Activated CD8-positive, alpha-beta T cell treated with anti-CD3 and anti-CD28 coated beads, Interleukin-2, amount 10 ng/mL, durations not matched to agents 7 days and 5 days (primary cell): ENCODE measurements at regions not wholly inside any gene's neighbourhood (a gene's known extent, or its start where the extent isn't known, plus 50 kb on each side); places are given as distances from the start of the nearest gene placed in this dataset.
"Not testable (repeated sequence)": the region's sequence is repeated elsewhere in the genome, so short reads cannot be mapped to it uniquely, and the experiment has no call there.

Experiments used
- ATAC-seq: fragments of 150-1000 bp; cut with Tn5 transposase; one replicate; pipeline ENCODE4 v1.10.0; 2021; ENCODE audit warnings: moderate library complexity
- CTCF ChIA-PET: fragments of 350-600 bp; sonication (Branson Sonifier 250); formaldehyde crosslinking; loops from one replicate; lab custom pipeline; 2021; ENCODE audit warnings: antibody characterized with exemption; lab: Charles Lee
- POLR2A ChIA-PET: fragments of 350-600 bp; sonication (Branson Sonifier 250); formaldehyde crosslinking; loops from one replicate; lab custom pipeline; 2021; ENCODE audit warnings: antibody characterized with exemption; lab: Charles Lee
- DNase-seq: peaks from one replicate; pipeline ENCODE4 v3.0.0-alpha.2; 2020
- H3K27ac Mint-ChIP-seq: one replicate; pipeline ENCODE4 v1.8.0; 2021; ENCODE audit warnings: mild to moderate bottlenecking, mixed read lengths
- H3K27me3 Mint-ChIP-seq: one replicate; pipeline ENCODE4 v1.8.0; 2021; ENCODE audit warnings: low read depth, mixed read lengths
- H3K36me3 Mint-ChIP-seq: one replicate; pipeline ENCODE4 v1.8.0; 2021; ENCODE audit warnings: low read depth, mixed read lengths
- H3K4me1 Mint-ChIP-seq: one replicate; pipeline ENCODE4 v1.8.0; 2021; ENCODE audit warnings: low read depth, mixed read lengths
- H3K4me3 Mint-ChIP-seq: one replicate; pipeline ENCODE4 v1.8.0; 2021; ENCODE audit warnings: mild to moderate bottlenecking, mixed read lengths
- H3K9me3 Mint-ChIP-seq: one replicate; pipeline ENCODE4 v1.8.0; 2022; ENCODE audit warnings: mixed read lengths; ENCODE audit not compliant: insufficient read depth

DNA sequence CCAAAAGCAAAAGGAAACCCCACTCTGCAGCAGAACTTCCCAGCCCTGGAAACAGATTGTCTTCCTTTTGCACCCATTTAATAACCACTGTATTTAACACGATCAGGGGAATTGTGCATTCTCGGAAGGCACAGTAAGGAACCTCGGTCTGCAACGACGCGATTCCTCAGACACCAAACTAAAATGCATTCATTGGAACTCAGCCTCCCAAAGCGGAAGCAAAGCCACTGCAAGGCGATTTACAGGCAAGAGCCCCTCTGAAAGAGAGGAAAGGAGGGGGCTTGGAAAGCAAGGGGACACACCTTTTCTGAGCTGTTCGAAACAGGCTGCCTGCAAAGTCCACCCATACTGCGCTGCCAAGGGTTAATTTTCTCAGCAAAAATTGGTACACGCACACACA lies 297.7 kb downstream of the OMA1 start:
- no peak for ATAC-seq
- no peak overlapping the region for H3K4me3 Mint-ChIP-seq
- DNase-seq, result no peak
- H3K36me3 Mint-ChIP-seq, result no peaks in the 10 kb centered on the region
- no peak overlapping the region for H3K27ac Mint-ChIP-seq
- no peaks in the 10 kb centered on the region for H3K9me3 Mint-ChIP-seq
- H3K27me3 Mint-ChIP-seq, result peaks cover 41% of the 10 kb centered on the region
- CTCF ChIA-PET, result no interaction called here
- POLR2A ChIA-PET, result no interaction called here
- peaks cover 5% of the 10 kb centered on the region for H3K4me1 Mint-ChIP-seq

GRCh38 chr1:58248072-58248471 lies 298.5 kb downstream of the OMA1 start:
- Mint-ChIP-seq H3K27ac (no peak overlapping the region), H3K27me3 (peaks cover 41% of the 10 kb centered on the region), H3K9me3 (no peaks in the 10 kb centered on the region), H3K4me3 (no peak overlapping the region), H3K4me1 (peaks cover 5% of the 10 kb centered on the region), H3K36me3 (no peaks in the 10 kb centered on the region)
- ATAC-seq (no peak), DNase-seq (no peak)
- ChIA-PET CTCF (no interaction called here), POLR2A (no interaction called here)

DNA sequence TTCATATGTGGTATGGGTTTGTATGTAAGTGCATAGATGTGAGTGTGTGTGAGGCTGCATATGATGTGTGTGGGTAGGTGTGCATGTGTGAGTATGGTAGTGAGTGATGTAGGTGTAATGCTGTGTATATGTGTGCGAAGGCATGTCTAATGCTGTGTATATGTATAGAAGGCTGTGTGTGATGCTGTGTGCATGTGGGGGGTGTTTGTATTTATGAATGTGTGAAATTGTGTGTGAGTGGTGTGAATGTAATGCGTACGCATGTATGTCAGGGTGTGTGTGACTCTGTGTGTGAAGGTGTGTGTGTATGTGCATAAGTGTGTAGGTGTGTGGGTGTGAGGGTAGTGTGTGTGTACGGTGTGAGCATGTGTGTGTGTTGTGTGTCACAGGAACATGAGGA lies 300.0 kb downstream of the OMA1 start:
- Mint-ChIP-seq H3K4me1 (peaks cover 5% of the 10 kb centered on the region), H3K4me3 (no peak overlapping the region), H3K9me3 (no peaks in the 10 kb centered on the region), H3K27ac (no peak overlapping the region), H3K36me3 (no peaks in the 10 kb centered on the region), H3K27me3 (peaks cover 43% of the 10 kb centered on the region)
- ChIA-PET POLR2A (no interaction called here), CTCF (no interaction called here)
- no peak for ATAC-seq
- no peak for DNase-seq

DNA sequence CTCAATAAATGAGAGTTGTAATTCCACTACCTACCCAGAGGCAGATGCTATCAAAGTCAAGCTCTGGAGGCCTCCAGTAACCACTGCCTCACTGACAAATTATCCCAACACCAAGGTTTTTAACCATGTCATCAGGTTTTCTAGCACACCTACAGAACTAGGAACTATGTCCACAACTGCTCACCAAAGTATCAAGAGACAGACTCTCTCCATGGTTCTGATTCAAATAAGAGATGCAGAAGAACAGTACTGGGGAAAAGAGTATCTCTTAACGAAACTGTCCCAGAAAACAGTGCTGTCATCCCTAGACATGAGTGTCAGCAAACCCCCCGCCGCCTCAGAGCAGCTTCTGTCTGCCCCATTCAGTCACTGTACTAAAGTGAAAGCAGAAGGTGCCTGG lies 301.7 kb downstream of the OMA1 start:
- peaks cover 34% of the 10 kb centered on the region for H3K27me3 Mint-ChIP-seq
- no peak overlapping the region for H3K27ac Mint-ChIP-seq
- CTCF ChIA-PET, result no interaction called here
- DNase-seq, result no peak
- no peaks in the 10 kb centered on the region for H3K9me3 Mint-ChIP-seq
- H3K4me3 Mint-ChIP-seq, result no peak overlapping the region
- peaks cover 2% of the 10 kb centered on the region for H3K4me1 Mint-ChIP-seq
- ATAC-seq, result no peak
- H3K36me3 Mint-ChIP-seq, result no peaks in the 10 kb centered on the region
- POLR2A ChIA-PET, result no interaction called here

DNA sequence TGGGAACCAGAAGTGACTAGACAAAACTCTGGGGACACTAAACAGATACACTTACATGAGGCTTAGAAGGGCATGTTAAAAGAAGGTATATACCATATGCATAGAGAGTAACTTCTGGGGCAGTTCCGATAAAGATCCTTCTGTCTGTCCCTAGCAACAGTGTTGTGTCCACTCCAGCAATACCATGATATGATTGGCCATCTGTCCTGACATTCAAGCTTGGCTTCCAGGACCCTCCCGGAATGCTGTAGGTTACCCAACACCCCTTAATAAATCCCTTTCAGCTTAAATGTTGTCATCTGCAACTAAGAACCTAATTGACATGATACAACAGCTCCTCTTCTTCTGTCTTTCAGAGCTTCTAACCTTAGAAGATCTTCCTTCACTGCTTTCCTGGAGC lies 307.7 kb downstream of the OMA1 start:
- no peaks in the 10 kb centered on the region for H3K36me3 Mint-ChIP-seq
- DNase-seq (no peak), ATAC-seq (no peak)
- H3K4me3 Mint-ChIP-seq, result no peak overlapping the region
- no peaks in the 10 kb centered on the region for H3K9me3 Mint-ChIP-seq
- CTCF ChIA-PET, result no interaction called here
- H3K4me1 Mint-ChIP-seq, result no peaks in the 10 kb centered on the region
- POLR2A ChIA-PET, result no interaction called here
- H3K27ac Mint-ChIP-seq, result no peak overlapping the region
- peaks cover 8% of the 10 kb centered on the region for H3K27me3 Mint-ChIP-seq

GRCh38 chr1:58233729-58234128 lies 312.8 kb downstream of the OMA1 start:
- peaks cover 3% of the 10 kb centered on the region for H3K27me3 Mint-ChIP-seq
- no peaks in the 10 kb centered on the region for H3K4me1 Mint-ChIP-seq
- no peaks in the 10 kb centered on the region for H3K9me3 Mint-ChIP-seq
- no peaks in the 10 kb centered on the region for H3K36me3 Mint-ChIP-seq
- ATAC-seq (no peak), DNase-seq (no peak)
- no peak overlapping the region for H3K27ac Mint-ChIP-seq
- ChIA-PET POLR2A (no interaction called here), CTCF (no interaction called here)
- no peak overlapping the region for H3K4me3 Mint-ChIP-seq

GRCh38 chr1:58231204-58231603 lies 315.3 kb downstream of the OMA1 start:
- DNase-seq (no peak), ATAC-seq (no peak)
- Mint-ChIP-seq H3K27ac (no peak overlapping the region), H3K27me3 (no peaks in the 10 kb centered on the region), H3K36me3 (no peaks in the 10 kb centered on the region), H3K9me3 (no peaks in the 10 kb centered on the region), H3K4me3 (no peak overlapping the region), H3K4me1 (no peaks in the 10 kb centered on the region)
- CTCF ChIA-PET, result no interaction called here
- POLR2A ChIA-PET, result no interaction called here

- Mint-ChIP-seq H3K9me3 (no peaks in the 10 kb centered on the region), H3K4me3 (no peak overlapping the region), H3K4me1 (no peaks in the 10 kb centered on the region), H3K36me3 (no peaks in the 10 kb centered on the region), H3K27me3 (no peaks in the 10 kb centered on the region), H3K27ac (no peak overlapping the region)
- ChIA-PET CTCF (no interaction called here), POLR2A (no interaction called here)
- ATAC-seq, result no peak
- no peak for DNase-seq
Measured at GRCh38 chr1:58227604-58228003, 318.9 kb downstream of the OMA1 start.

DNA sequence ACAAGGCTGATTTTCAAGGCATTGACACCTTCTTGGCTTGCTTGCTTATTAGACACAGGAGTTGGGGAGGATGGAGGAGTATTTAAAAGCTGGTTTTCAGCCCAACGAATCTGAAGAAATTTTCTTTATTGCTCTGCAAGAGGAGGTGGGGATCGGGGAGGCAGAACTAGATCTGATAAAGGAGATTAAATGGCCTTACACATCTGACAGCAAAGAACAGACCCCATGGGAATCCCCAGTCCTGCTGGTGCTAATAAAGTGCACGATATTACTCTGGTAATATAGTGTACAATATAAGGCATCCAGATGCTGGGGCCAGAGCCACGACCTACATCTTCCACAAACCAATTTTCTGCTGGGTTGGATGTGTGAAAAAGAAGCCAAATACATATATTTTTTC lies 323.0 kb downstream of the OMA1 start:
- POLR2A ChIA-PET, result no interaction called here
- Mint-ChIP-seq H3K27me3 (no peaks in the 10 kb centered on the region), H3K4me1 (no peaks in the 10 kb centered on the region), H3K9me3 (no peaks in the 10 kb centered on the region), H3K36me3 (no peaks in the 10 kb centered on the region), H3K27ac (no peak overlapping the region), H3K4me3 (no peak overlapping the region)
- ATAC-seq, result no peak
- CTCF ChIA-PET, result no interaction called here
- DNase-seq, result no peak

- no peak overlapping the region for H3K4me3 Mint-ChIP-seq
- POLR2A ChIA-PET, result interaction anchor here (0.6 kb wide), 1 partner anchor 480 kb away, joined by 3 read pairs; no protein-coding TSS in a partner anchor
- no peaks in the 10 kb centered on the region for H3K9me3 Mint-ChIP-seq
- no peak overlapping the region for H3K27ac Mint-ChIP-seq
- DNase-seq (no peak), ATAC-seq (no peak)
- no peaks in the 10 kb centered on the region for H3K36me3 Mint-ChIP-seq
- no peaks in the 10 kb centered on the region for H3K4me1 Mint-ChIP-seq
- H3K27me3 Mint-ChIP-seq, result no peaks in the 10 kb centered on the region
- CTCF ChIA-PET, result no interaction called here
Measured at GRCh38 chr1:58220836-58221472, 325.6 kb downstream of the OMA1 start.

GRCh38 chr1:58216169-58216568 lies 330.4 kb downstream of the OMA1 start:
- POLR2A ChIA-PET, CTCF ChIA-PET, H3K9me3 Mint-ChIP-seq, DNase-seq, ATAC-seq, H3K4me1 Mint-ChIP-seq, H3K27ac Mint-ChIP-seq, H3K27me3 Mint-ChIP-seq, H3K36me3 Mint-ChIP-seq, H3K4me3 Mint-ChIP-seq: not testable (repeated sequence)

- H3K27ac Mint-ChIP-seq, result no peak overlapping the region
- no peaks in the 10 kb centered on the region for H3K27me3 Mint-ChIP-seq
- DNase-seq (no peak), ATAC-seq (no peak)
- ChIA-PET POLR2A (no interaction called here), CTCF (no interaction called here)
- no peak overlapping the region for H3K4me3 Mint-ChIP-seq
- H3K4me1 Mint-ChIP-seq, result no peaks in the 10 kb centered on the region
- H3K36me3 Mint-ChIP-seq, result no peaks in the 10 kb centered on the region
- no peaks in the 10 kb centered on the region for H3K9me3 Mint-ChIP-seq
Measured at GRCh38 chr1:58214674-58215073, 331.9 kb downstream of the OMA1 start.

DNA sequence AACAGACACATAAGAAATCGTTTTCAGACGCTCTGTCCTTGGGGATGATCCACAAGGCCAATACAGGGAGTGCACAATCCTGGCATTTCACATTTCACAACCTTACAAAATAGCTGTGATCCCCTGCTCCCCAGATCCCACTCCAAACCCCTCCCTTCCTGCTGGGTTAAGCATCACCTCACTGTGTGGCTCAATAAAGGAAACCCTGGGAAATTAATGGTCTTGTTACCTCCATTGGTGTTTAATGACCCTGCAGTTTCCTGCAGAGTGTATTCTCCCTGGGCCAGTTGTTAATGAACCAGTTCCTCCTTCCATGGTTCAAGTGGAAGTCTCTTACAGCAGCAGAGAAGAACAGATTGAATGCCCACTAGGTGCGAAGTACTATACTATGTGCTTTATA lies 334.7 kb downstream of the OMA1 start:
- ChIA-PET CTCF (no interaction called here), POLR2A (no interaction called here)
- Mint-ChIP-seq H3K36me3 (no peaks in the 10 kb centered on the region), H3K4me3 (no peak overlapping the region), H3K27me3 (no peaks in the 10 kb centered on the region), H3K27ac (no peak overlapping the region), H3K4me1 (no peaks in the 10 kb centered on the region), H3K9me3 (no peaks in the 10 kb centered on the region)
- no peak for ATAC-seq
- no peak for DNase-seq
